Parathyroid adenoma (tissue), 2 donors: ENCODE measurements at regions not wholly inside any gene's neighbourhood (a gene's known extent, or its start where the extent isn't known, plus 50 kb on each side); places are given as distances from the start of the nearest gene placed in this dataset.

Experiments used
- H2AFZ ChIP-seq: fragments of 300-600 bp; sonication (generic); one replicate; pipeline ENCODE4 v1.7.0; 2017; ENCODE audit warnings: antibody characterized with exemption, mild to moderate bottlenecking
- H3K27ac ChIP-seq: fragments of 300-600 bp; sonication (generic); one replicate; pipeline ENCODE4 v1.7.0; 2017
- H3K27me3 ChIP-seq: fragments of 300-600 bp; sonication (generic); one replicate; pipeline ENCODE4 v1.7.0; 2017; ENCODE audit warnings: low read length; ENCODE audit not compliant: control insufficient read depth, insufficient read depth
- H3K36me3 ChIP-seq: fragments of 300-600 bp; sonication (generic); one replicate; pipeline ENCODE4 v1.7.0; 2017; ENCODE audit warnings: low read length; ENCODE audit not compliant: control insufficient read depth, insufficient read depth
- H3K4me1 ChIP-seq: fragments of 300-600 bp; sonication (generic); one replicate; pipeline ENCODE4 v1.7.0; 2017; ENCODE audit warnings: control low read depth
- H3K4me2 ChIP-seq: fragments of 300-600 bp; sonication (generic); one replicate; pipeline ENCODE4 v1.7.0; 2017; ENCODE audit warnings: low read length
- H3K4me3 ChIP-seq: fragments of 300-600 bp; sonication (generic); one replicate; pipeline ENCODE4 v1.7.0; 2017; ENCODE audit warnings: low read depth, low read length
- H3K79me2 ChIP-seq: fragments of 300-600 bp; sonication (generic); one replicate; pipeline ENCODE4 v1.7.0; 2017; ENCODE audit warnings: control low read depth
- H3K9ac ChIP-seq: fragments of 300-600 bp; sonication (generic); one replicate; pipeline ENCODE4 v1.7.0; 2017; ENCODE audit warnings: mild to moderate bottlenecking
- H3K9me3 ChIP-seq: fragments of 300-600 bp; sonication (generic); one replicate; pipeline ENCODE4 v1.7.0; 2017; ENCODE audit warnings: low read length; ENCODE audit not compliant: control insufficient read depth
- CTCF ChIP-seq: fragments of 300-600 bp; sonication (generic); IDR thresholded peaks from one replicate; pipeline ENCODE4 v1.7.0; 2017; ENCODE audit warnings: antibody characterized with exemption, mild to moderate bottlenecking
- donor health status: primary hyperparathyroidism.

GRCh38 chr16:66189951-66190350 is 176.5 kb upstream of the CDH5 start:
- no peak overlapping the region for H2AFZ ChIP-seq
- no peak for TF ChIP-seq CTCF
- no peaks in the 10 kb centered on the region for H3K27me3 ChIP-seq
- H3K36me3 ChIP-seq: no peaks in the 10 kb centered on the region
- H3K9me3 ChIP-seq: no peaks in the 10 kb centered on the region
- no peak overlapping the region for H3K27ac ChIP-seq
- no peaks in the 10 kb centered on the region for H3K4me1 ChIP-seq
- no peaks in the 10 kb centered on the region for H3K79me2 ChIP-seq
- H3K4me2 ChIP-seq: no peak overlapping the region
- no peak overlapping the region for H3K9ac ChIP-seq
- no peak overlapping the region for H3K4me3 ChIP-seq

- H3K36me3 ChIP-seq: no peaks in the 10 kb centered on the region
- H3K4me2 ChIP-seq: no peak overlapping the region
- no peak overlapping the region for H3K9ac ChIP-seq
- no peaks in the 10 kb centered on the region for H3K79me2 ChIP-seq
- H3K4me3 ChIP-seq: no peak overlapping the region
- no peaks in the 10 kb centered on the region for H3K9me3 ChIP-seq
- H3K4me1 ChIP-seq: no peaks in the 10 kb centered on the region
- H2AFZ ChIP-seq: no peak overlapping the region
- no peaks in the 10 kb centered on the region for H3K27me3 ChIP-seq
- TF ChIP-seq CTCF: no peak
- H3K27ac ChIP-seq: no peak overlapping the region
Measured at GRCh38 chr16:66188917-66189725, 177.4 kb upstream of the CDH5 start.

- no peak overlapping the region for H3K27ac ChIP-seq
- no peak for TF ChIP-seq CTCF
- H3K27me3 ChIP-seq: no peaks in the 10 kb centered on the region
- H3K9me3 ChIP-seq: no peaks in the 10 kb centered on the region
- no peak overlapping the region for H2AFZ ChIP-seq
- no peak overlapping the region for H3K4me3 ChIP-seq
- no peak overlapping the region for H3K4me2 ChIP-seq
- H3K4me1 ChIP-seq: no peaks in the 10 kb centered on the region
- no peaks in the 10 kb centered on the region for H3K36me3 ChIP-seq
- no peaks in the 10 kb centered on the region for H3K79me2 ChIP-seq
- no peak overlapping the region for H3K9ac ChIP-seq
Measured at GRCh38 chr16:66186251-66186785, 180.2 kb upstream of the CDH5 start.

- Histone ChIP-seq H3K36me3 (no peaks in the 10 kb centered on the region), H3K27ac (no peak overlapping the region), H3K9ac (no peak overlapping the region), H3K9me3 (no peaks in the 10 kb centered on the region), H2AFZ (no peak overlapping the region), H3K79me2 (no peaks in the 10 kb centered on the region), H3K4me1 (no peaks in the 10 kb centered on the region), H3K4me2 (no peak overlapping the region), H3K4me3 (no peak overlapping the region), H3K27me3 (no peaks in the 10 kb centered on the region)
- TF ChIP-seq CTCF: no peak
Measured at GRCh38 chr16:66182592-66182991, 183.9 kb upstream of the CDH5 start.

GRCh38 chr16:66176731-66177130 is 189.8 kb upstream of the CDH5 start:
- Histone ChIP-seq H3K9ac (no peak overlapping the region), H3K4me2 (no peak overlapping the region), H3K27me3 (no peaks in the 10 kb centered on the region), H3K9me3 (no peaks in the 10 kb centered on the region), H3K36me3 (no peaks in the 10 kb centered on the region), H3K79me2 (no peaks in the 10 kb centered on the region), H2AFZ (no peak overlapping the region), H3K4me1 (no peaks in the 10 kb centered on the region), H3K27ac (no peak overlapping the region), H3K4me3 (no peak overlapping the region)
- no peak for TF ChIP-seq CTCF
